ENCODE measurements at regions not wholly inside any gene's neighbourhood (a gene's known extent, or its start where the extent isn't known, plus 50 kb on each side); places are given as distances from the start of the nearest gene placed in this dataset.
"Not testable (repeated sequence)": the region's sequence is repeated elsewhere in the genome, so short reads cannot be mapped to it uniquely, and the experiment has no call there.

- not testable (repeated sequence) for TF ChIP-seq SP1 (IDR thresholded peaks at IDR 0.05); TAF1 (conservative IDR thresholded peaks at IDR 0.05)
- peak; percentile 57 for TF ChIP-seq CTCF (IDR thresholded peaks at IDR 0.05; ENCODE audit: low read depth, low read length, missing input control)
These were observed 65.6 kb upstream of the CLEC6A start for GRCh38 chr12:8390001-8390777.
